ENCODE measurements at regions not wholly inside any gene's neighbourhood (a gene's known extent, or its start where the extent isn't known, plus 50 kb on each side); places are given as distances from the start of the nearest gene placed in this dataset.
"Not testable (repeated sequence)": the region's sequence is repeated elsewhere in the genome, so short reads cannot be mapped to it uniquely, and the experiment has no call there.

GRCh38 chrX:953879-954482 is 258.5 kb downstream of the CRLF2 start:
- Histone ChIP-seq H3K36me3 (ENCODE audit: insufficient read depth, low read length) (no peaks in the 10 kb centered on the region), H3K9me3 (ENCODE audit: control insufficient read depth in 1 of 2, insufficient read depth in 1 of 2, low read length in 2 of 2) (peaks cover 0 to 19% of the 10 kb centered on the region in 2 experiments), H3K27ac (ENCODE audit: low read depth in 1 of 2, low read length in 2 of 2) (no peak overlapping the region), H3K4me3 (ENCODE audit: low read length) (no peak overlapping the region), H3K4me1 (ENCODE audit: insufficient read depth, low read length) (no peaks in the 10 kb centered on the region), H3K27me3 (ENCODE audit: control insufficient read depth in 1 of 2, insufficient read depth in 2 of 2, low read length in 2 of 2) (no peaks in the 10 kb centered on the region)
- Mint-ChIP-seq H3K9me3 (peaks cover 2% of the 10 kb centered on the region), H3K4me3 (no peak overlapping the region), H3K27me3 (peaks cover 12% of the 10 kb centered on the region), H3K4me1 (ENCODE audit: low read depth) (no peaks in the 10 kb centered on the region), H3K36me3 (ENCODE audit: low read depth) (no peaks in the 10 kb centered on the region), H3K27ac (no peak overlapping the region)
- intact Hi-C loops (cut with DNase I, micrococcal nuclease): no loop called here
- ATAC-seq (ENCODE audit: poor library complexity): no peak
- CTCF ChIA-PET: no interaction called here
- POLR2A ChIA-PET: no interaction called here
- no peak for TF ChIP-seq CTCF (IDR thresholded peaks at IDR 0.05)
- no peak for DNase-seq

GRCh38 chrX:952816-953215 is 259.6 kb downstream of the CRLF2 start:
- TF ChIP-seq CTCF (IDR thresholded peaks at IDR 0.05): no peak
- Mint-ChIP-seq H3K9me3 (peaks cover 2% of the 10 kb centered on the region), H3K4me1 (ENCODE audit: low read depth) (no peaks in the 10 kb centered on the region), H3K27me3 (peaks cover 2% of the 10 kb centered on the region), H3K36me3 (ENCODE audit: low read depth) (no peaks in the 10 kb centered on the region), H3K4me3 (no peak overlapping the region), H3K27ac (no peak overlapping the region)
- ATAC-seq (ENCODE audit: poor library complexity) (no peak), DNase-seq (no peak)
- intact Hi-C loops (cut with DNase I, micrococcal nuclease): no loop called here
- CTCF ChIA-PET: no interaction called here
- Histone ChIP-seq H3K27ac (ENCODE audit: low read depth in 1 of 2, low read length in 2 of 2) (no peak overlapping the region), H3K9me3 (ENCODE audit: control insufficient read depth in 1 of 2, insufficient read depth in 1 of 2, low read length in 2 of 2) (peaks cover 0 to 22% of the 10 kb centered on the region in 2 experiments), H3K27me3 (ENCODE audit: control insufficient read depth in 1 of 2, insufficient read depth in 2 of 2, low read length in 2 of 2) (no peaks in the 10 kb centered on the region), H3K36me3 (ENCODE audit: insufficient read depth, low read length) (no peaks in the 10 kb centered on the region), H3K4me1 (ENCODE audit: insufficient read depth, low read length) (no peaks in the 10 kb centered on the region), H3K4me3 (ENCODE audit: low read length) (no peak overlapping the region)
- POLR2A ChIA-PET: no interaction called here

- H3K27ac Mint-ChIP-seq; H3K9me3 Mint-ChIP-seq; H3K4me3 ChIP-seq (ENCODE audit: low read length); H3K4me3 Mint-ChIP-seq; CTCF ChIA-PET; H3K4me1 Mint-ChIP-seq (ENCODE audit: low read depth); H3K36me3 Mint-ChIP-seq (ENCODE audit: low read depth); intact Hi-C loops (cut with DNase I, micrococcal nuclease); H3K36me3 ChIP-seq (ENCODE audit: insufficient read depth, low read length); H3K9me3 ChIP-seq (ENCODE audit: control insufficient read depth in 1 of 2, insufficient read depth in 1 of 2, low read length in 2 of 2); H3K27me3 ChIP-seq (ENCODE audit: control insufficient read depth in 1 of 2, insufficient read depth in 2 of 2, low read length in 2 of 2); ATAC-seq (ENCODE audit: poor library complexity); DNase-seq; H3K27ac ChIP-seq (ENCODE audit: low read depth in 1 of 2, low read length in 2 of 2); H3K4me1 ChIP-seq (ENCODE audit: insufficient read depth, low read length); H3K27me3 Mint-ChIP-seq; POLR2A ChIA-PET: not testable (repeated sequence)
Observed at GRCh38 chrX:947262-947661, 265.2 kb downstream of the CRLF2 start.

GRCh38 chrX:943035-943434 is 269.4 kb downstream of the CRLF2 start:
- POLR2A ChIA-PET: no interaction called here
- H3K4me3 Mint-ChIP-seq: no peak overlapping the region
- intact Hi-C loops (cut with DNase I, micrococcal nuclease): no loop called here
- H3K9me3 Mint-ChIP-seq: no peaks in the 10 kb centered on the region
- H3K4me1 Mint-ChIP-seq (ENCODE audit: low read depth): no peaks in the 10 kb centered on the region
- no peaks in the 10 kb centered on the region for H3K36me3 Mint-ChIP-seq (ENCODE audit: low read depth)
- CTCF ChIA-PET: no interaction called here
- H3K27me3 Mint-ChIP-seq: peaks cover 25% of the 10 kb centered on the region
- Histone ChIP-seq H3K36me3 (ENCODE audit: insufficient read depth, low read length) (no peaks in the 10 kb centered on the region), H3K4me1 (ENCODE audit: insufficient read depth, low read length) (no peaks in the 10 kb centered on the region), H3K9me3 (ENCODE audit: control insufficient read depth in 1 of 2, insufficient read depth in 1 of 2, low read length in 2 of 2) (peaks cover 0 to 15% of the 10 kb centered on the region in 2 experiments), H3K27ac (ENCODE audit: low read depth in 1 of 2, low read length in 2 of 2) (no peak overlapping the region), H3K4me3 (ENCODE audit: low read length) (no peak overlapping the region), H3K27me3 (ENCODE audit: control insufficient read depth in 1 of 2, insufficient read depth in 2 of 2, low read length in 2 of 2) (peaks cover 8 to 22% of the 10 kb centered on the region in 2 experiments)
- H3K27ac Mint-ChIP-seq: no peak overlapping the region
- TF ChIP-seq CTCF (IDR thresholded peaks at IDR 0.05): no peak
- ATAC-seq (ENCODE audit: poor library complexity): no peak
- no peak for DNase-seq

All from CD4-positive, alpha-beta T cell (primary cell).